ENCODE measurements at regions not wholly inside any gene's neighbourhood (a gene's known extent, or its start where the extent isn't known, plus 50 kb on each side); places are given as distances from the start of the nearest gene placed in this dataset.

DNA sequence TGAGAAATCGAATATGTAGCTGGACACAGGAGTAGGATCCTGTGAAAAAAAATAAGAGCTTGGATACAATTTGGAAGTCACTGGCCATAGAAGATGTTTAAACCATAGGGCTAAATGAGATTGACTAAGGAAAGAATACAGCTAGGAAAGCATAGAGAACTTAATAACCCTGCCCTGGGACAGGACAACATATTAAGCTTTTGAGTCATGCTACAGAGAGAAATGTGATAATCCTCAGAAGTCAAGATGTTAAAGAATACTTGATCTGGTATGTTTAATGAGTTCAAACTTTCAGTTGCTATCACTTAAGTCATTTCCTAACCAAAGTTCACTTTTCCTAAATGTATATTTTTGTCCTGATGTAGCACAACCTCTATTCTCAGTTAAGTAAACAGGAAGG is 154.6 kb upstream of the TSHZ2 start:
- DNase-seq: no peak

DNA sequence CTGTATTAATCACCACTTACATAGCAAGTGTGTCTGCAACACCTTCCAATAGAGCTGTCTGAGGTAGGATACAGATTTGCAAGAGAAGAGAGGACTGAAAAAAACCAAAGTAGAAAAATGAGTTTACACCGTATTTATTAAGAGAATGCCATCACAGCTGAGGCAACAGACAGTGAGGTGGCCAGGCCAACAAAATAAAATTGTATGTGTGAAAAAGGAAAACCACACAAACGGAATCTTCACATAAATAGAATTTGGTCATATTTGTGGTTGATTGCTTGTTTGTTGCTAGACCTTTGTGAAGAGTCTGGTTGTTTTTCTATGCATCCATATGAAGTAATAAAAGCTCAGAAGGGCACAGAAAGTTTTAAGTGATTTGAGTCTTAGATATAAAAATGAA is 157.8 kb upstream of the TSHZ2 start:
- no peak for DNase-seq

DNA sequence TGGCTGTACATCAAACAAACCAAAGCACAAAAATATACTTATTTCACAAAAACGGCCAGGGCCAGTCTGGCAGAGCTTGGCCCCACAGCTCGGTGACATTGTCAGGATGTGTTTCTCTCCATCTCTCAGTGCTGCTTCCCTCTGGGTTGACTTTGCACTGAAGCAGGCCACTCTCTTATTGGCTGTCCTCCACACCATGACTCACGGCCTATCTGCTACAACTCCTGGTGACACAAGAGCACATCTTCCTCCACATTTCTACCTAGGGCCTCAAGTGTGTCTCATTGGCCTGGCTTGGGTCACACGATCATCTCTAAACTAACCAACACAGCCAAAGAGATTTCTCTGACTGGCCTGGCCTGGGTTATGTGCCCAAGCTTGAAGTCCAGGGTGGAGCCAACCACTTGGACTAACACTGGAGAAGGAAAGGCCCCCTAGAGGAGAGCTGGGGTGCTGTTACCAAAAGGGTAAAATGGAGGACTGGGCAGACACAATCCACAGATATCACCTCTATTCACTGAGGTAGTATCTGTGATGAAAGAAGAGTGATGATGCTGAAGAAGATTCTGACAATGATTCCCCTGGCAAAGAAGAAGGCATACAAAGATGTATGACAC is 159.8 kb upstream of the TSHZ2 start:
- DNase-seq: peak in 1 of 4 experiments; percentile 3

DNA sequence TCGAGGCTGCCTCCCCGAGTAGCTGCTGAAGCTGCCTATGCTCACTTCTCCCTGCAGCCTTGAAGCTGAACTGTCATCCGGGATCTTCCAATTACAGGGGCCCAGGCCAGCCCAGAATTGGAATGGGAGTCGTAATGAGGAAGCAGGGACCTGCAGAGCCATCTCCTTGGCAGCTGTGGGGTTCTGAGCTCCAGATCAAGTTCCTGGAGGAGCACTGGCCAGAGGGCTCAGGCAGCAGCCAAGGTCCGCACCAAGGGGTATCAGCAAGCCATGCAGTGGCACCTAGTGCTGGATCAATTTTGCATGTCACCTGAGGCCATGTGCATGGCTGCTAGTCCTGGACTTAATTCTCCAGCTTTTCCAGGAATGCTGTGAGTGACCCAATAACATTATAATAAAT is 163.2 kb upstream of the TSHZ2 start:
- no peak for DNase-seq

GRCh38 chr20:52806918-52807317 is 165.2 kb upstream of the TSHZ2 start:
- no peak for DNase-seq

DNA sequence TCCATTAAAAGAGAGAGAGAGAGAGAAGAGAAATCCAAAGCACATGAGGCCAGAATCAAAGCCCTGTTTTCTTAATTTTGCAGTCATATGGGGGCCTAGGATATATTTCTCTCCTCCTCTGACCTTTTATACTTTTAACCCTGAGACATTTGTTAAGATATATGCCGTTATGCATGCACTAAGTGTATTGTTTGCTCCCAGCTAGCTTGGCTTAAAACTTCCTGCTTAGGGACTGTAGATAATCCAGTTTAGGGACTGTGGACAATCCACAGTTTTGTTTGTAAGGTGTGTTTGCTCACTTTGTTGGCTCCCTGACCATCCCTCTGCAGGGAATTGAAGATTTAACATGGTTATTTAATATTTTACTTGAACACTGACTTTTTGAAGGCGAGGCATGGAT is 166.3 kb upstream of the TSHZ2 start:
- DNase-seq: no peak

- DNase-seq: no peak
Observed at GRCh38 chr20:52805296-52805571, 166.9 kb upstream of the TSHZ2 start.

DNA sequence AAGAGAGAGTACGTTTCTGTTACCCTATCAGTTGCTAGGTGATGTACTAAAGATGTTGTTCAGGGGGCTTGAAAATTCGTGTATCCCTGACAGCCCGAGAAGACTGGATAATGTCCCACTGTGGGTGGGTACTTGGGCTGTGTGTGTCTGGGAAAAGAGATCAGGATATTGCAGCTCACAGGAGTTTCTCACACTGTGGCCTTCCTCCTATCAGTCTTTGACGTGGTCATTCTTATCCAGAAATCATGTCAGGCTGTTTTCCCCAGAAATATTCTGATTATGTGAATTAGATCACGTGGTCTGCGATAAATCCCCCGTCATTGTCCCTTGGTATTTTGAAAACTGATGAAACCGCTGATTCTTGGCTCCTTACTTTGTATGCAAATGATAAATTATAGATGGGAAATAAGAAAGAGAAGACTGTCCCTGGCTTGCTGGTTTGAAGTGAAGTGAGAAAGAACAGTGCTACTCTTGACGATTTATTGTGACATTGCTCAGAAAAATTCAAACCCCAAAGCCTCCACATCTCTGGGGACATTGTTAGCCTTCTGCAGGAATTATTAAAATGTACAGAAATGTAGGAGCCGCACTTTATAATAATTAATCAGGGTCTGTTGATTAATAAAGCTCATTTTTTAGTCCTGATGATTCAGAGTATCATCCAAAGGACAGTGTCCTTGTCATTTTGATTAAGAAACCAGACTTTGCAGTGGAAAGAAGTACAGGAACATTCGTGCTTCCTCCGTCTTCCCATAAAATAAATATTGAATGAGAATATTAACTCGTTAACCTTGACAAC is 167.5 kb upstream of the TSHZ2 start:
- no peak for DNase-seq

- DNase-seq: no peak
Observed at GRCh38 chr20:52801628-52802006, 170.5 kb upstream of the TSHZ2 start.

GRCh38 chr20:52800734-52801627 is 171.2 kb upstream of the TSHZ2 start:
- no peak for DNase-seq

- no peak for DNase-seq
Observed at GRCh38 chr20:52799130-52799529, 173.0 kb upstream of the TSHZ2 start.

GRCh38 chr20:52798124-52798523 is 174.0 kb upstream of the TSHZ2 start:
- no peak for DNase-seq

- no peak for DNase-seq
Observed at GRCh38 chr20:52794853-52795252, 177.3 kb upstream of the TSHZ2 start.

GRCh38 chr20:52793339-52793963 is 178.7 kb upstream of the TSHZ2 start:
- DNase-seq: no peak

DNA sequence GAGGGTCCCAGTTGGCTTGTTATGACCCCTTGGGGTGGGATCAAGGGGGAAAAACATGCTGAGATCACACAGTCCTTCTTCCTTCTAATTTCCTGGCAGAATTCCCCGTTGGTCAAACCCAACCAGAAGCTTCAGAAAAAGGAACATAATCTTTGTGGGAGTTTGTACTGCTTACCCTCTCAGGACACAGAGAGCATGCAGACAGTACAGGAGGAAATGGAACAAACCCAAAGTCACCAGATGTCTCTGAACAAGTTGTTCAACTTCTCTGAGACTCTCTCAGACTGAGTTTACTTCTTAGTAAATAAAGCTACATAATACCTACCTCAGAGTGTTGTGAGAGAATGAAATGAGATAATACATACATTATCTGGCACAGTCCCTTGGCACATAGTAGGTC is 181.1 kb upstream of the TSHZ2 start:
- DNase-seq: no peak

GRCh38 chr20:52789716-52790115 is 182.4 kb upstream of the TSHZ2 start:
- no peak for DNase-seq

- DNase-seq: no peak
Observed at GRCh38 chr20:52787962-52788361, 184.2 kb upstream of the TSHZ2 start.

GRCh38 chr20:52787216-52787615 is 184.9 kb upstream of the TSHZ2 start:
- DNase-seq: no peak

DNA sequence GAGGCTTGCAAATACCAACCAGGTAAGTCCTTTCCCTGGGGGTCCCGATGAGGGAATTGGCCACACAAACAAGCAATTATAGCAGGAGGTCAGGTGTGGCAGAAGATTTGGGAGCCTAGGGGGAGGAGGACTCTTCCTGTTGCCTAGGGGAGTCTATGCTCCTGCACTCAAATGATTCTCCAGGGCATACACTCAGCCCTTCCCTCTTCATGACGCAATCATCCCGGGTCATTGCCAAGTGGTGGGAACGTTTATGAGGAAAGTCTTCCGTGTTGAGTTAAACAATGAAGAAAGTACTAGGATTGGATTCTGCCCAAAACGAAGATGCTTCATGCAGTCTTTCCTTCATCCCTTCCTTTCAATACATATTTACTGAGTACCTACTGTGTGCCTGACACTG is 186.5 kb upstream of the TSHZ2 start:
- no peak for DNase-seq

DNA sequence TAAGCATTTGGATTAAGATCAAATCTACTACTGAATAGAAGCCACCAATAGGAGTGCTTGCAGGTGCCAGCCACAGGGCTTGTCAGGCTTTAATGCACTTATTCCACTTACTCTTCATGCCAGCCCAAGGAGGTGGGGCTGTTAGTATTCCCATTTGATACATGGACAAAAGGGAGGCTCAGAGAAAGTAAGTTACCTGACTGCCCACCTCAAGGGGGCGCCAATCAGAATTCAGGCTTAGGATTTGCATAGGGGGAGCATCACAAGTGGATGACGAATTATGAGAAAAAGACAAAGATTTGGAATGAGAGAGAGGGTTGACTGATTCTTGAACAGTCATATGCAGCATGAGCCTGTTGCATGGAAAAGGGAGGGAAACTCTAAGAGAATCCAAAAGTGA is 188.4 kb upstream of the TSHZ2 start:
- DNase-seq: peak in 3 of 4 experiments; percentile 4 to 29 (median 12)

- DNase-seq: no peak
Observed at GRCh38 chr20:52780462-52780861, 191.7 kb upstream of the TSHZ2 start.

DNA sequence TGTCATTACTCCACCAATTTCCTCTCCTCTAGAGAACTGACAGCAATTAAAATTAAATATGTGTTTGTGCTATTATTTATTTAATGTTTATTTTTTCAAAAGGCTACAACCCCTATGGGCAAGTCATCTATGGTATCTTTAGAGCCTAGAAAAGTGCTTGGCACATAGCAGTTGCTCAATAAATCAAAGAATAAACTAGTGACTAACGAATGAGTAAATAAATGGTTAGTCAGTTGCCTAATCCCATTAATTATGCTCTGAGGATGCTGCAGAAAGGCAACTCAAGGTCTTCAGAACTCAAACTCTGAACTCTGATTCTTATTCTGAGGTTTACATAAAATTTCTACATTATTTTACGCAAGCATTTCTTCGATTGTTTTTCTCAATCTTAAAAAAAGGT is 193.0 kb upstream of the TSHZ2 start:
- DNase-seq: no peak

- no peak for DNase-seq
Observed at GRCh38 chr20:52777171-52777570, 195.0 kb upstream of the TSHZ2 start.
